Ishikawa (cell line): ENCODE measurements at regions not wholly inside any gene's neighbourhood (a gene's known extent, or its start where the extent isn't known, plus 50 kb on each side); places are given as distances from the start of the nearest gene placed in this dataset.

Experiments
- CEBPB ChIP-seq: IDR thresholded peaks from 2 replicates; pipeline ENCODE4 v1.6.1; 2012
- CREB1 ChIP-seq: IDR thresholded peaks from 2 replicates; pipeline ENCODE4 v1.6.1; 2012; ENCODE audit warnings: low read depth
- EGR1 ChIP-seq: IDR thresholded peaks from 2 replicates; pipeline ENCODE4 v1.6.1; 2012
- EP300 ChIP-seq: IDR thresholded peaks from 2 replicates; pipeline ENCODE4 v1.6.1; 2012; ENCODE audit warnings: borderline replicate concordance
- FOXM1 ChIP-seq: IDR thresholded peaks from 2 replicates; pipeline ENCODE4 v1.6.1; 2012; ENCODE audit warnings: low read depth, borderline replicate concordance
- NFIC ChIP-seq: IDR thresholded peaks from 2 replicates; pipeline ENCODE4 v1.6.1; 2012
- RAD21 ChIP-seq: IDR thresholded peaks from 2 replicates; pipeline ENCODE4 v1.6.1; 2012; ENCODE audit warnings: low read depth
- REST ChIP-seq: IDR thresholded peaks from 2 replicates; pipeline ENCODE4 v1.6.1; 2012; ENCODE audit warnings: low read depth, mild to moderate bottlenecking
- TAF1 ChIP-seq: IDR thresholded peaks from 2 replicates; pipeline ENCODE4 v1.6.1; 2012; ENCODE audit warnings: low read depth, mild to moderate bottlenecking
- TCF12 ChIP-seq: IDR thresholded peaks from 2 replicates; pipeline ENCODE4 v1.6.1; 2012; ENCODE audit warnings: low read depth
- TEAD4 ChIP-seq: IDR thresholded peaks from 2 replicates; pipeline ENCODE4 v1.6.1; 2012
- YY1 ChIP-seq: IDR thresholded peaks from 2 replicates; pipeline ENCODE4 v1.6.1; 2012; ENCODE audit warnings: low read depth
- ZBTB7A ChIP-seq: IDR thresholded peaks from 2 replicates; pipeline ENCODE4 v1.6.1; 2012; ENCODE audit warnings: low read depth
- TF ChIP-seq, protein P1 (sequence below): IDR thresholded peaks from 2 replicates; pipeline ENCODE4 v1.6.1; 2012
- TF ChIP-seq, protein P2 (sequence below): IDR thresholded peaks from 2 replicates; pipeline ENCODE4 v1.6.1; 2012

DNA sequence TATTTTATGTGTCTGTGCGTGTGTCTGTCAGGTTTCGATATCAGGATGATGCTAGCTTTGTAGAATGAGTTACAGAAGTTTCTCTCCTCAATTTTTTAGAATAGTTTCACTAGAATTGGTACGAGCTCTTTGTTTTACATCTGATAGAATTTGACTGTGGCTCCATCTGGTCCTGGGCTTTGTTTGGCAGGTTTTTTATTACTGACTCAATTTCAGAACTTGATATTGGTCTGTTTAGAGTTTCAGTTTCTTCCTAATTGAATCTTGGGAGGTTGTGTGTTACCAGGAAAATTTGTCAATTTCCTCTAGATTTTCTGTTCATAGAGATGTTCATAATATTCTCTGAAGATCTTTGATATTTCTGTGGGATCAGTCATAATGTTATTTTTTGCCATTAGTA, 289.4 kb upstream of the COL3A1 start:
- TF ChIP-seq, protein P1, sequence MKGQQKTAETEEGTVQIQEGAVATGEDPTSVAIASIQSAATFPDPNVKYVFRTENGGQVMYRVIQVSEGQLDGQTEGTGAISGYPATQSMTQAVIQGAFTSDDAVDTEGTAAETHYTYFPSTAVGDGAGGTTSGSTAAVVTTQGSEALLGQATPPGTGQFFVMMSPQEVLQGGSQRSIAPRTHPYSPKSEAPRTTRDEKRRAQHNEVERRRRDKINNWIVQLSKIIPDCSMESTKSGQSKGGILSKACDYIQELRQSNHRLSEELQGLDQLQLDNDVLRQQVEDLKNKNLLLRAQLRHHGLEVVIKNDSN: no peak
- no peak for TF ChIP-seq TAF1
- no peak for TF ChIP-seq YY1
- TF ChIP-seq FOXM1: no peak
- TF ChIP-seq TEAD4: no peak
- no peak for TF ChIP-seq CEBPB
- TF ChIP-seq REST: no peak
- TF ChIP-seq TCF12: no peak
- no peak for TF ChIP-seq ZBTB7A
- TF ChIP-seq RAD21: no peak
- no peak for TF ChIP-seq EP300
- TF ChIP-seq NFIC: no peak
- no peak for TF ChIP-seq EGR1

DNA sequence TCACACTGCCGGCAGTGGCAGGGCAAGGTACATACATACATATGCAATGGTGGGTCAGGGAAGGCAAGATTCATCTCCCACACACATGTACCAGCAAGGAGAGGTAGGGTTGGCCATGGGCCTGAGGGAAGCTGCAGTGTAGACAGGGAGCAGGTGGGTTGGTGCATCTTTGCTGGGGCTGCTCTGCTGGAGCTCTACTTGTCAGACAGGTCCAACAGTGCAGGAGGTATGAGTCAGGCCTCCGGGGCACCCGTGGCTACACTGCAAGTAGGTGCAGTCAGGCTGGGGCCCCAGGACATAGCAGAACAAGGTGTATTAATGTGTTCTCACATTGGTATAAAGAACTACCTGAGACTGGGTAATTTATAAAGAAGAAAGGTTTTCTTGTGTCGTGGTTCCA, 281.1 kb upstream of the COL3A1 start:
- TF ChIP-seq, protein P2, sequence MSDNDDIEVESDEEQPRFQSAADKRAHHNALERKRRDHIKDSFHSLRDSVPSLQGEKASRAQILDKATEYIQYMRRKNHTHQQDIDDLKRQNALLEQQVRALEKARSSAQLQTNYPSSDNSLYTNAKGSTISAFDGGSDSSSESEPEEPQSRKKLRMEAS: peak; percentile 44; the same call in 1 of the 2 replicates
- no peak for TF ChIP-seq EGR1

DNA sequence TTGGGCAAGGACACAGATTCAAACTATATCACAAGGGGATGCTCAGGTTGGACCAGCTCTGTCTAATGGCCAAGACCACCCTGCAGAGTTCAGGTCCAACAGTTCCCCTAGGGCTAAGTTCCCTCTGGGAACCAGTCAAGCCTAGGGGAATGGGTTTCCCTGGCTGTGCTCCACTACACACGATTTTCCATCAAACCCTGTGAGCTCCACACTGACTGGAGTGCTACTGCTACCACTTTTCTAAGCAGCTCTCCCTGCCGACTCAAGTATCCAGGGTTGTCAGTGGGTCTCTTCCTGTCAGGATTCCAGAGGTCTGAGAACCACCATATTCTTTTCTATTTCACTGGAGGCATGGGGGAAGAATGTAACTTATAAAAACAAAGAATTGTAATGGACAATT, 280.4 kb upstream of the COL3A1 start:
- TF ChIP-seq ZBTB7A (no peak), NFIC (no peak), CREB1 (no peak), REST (no peak), CEBPB (no peak), TEAD4 (no peak), EGR1 (no peak), TAF1 (no peak), YY1 (no peak), RAD21 (no peak), EP300 (no peak), FOXM1 (no peak), TCF12 (no peak)
- TF ChIP-seq, protein P2: no peak
- TF ChIP-seq, protein P1: no peak

DNA sequence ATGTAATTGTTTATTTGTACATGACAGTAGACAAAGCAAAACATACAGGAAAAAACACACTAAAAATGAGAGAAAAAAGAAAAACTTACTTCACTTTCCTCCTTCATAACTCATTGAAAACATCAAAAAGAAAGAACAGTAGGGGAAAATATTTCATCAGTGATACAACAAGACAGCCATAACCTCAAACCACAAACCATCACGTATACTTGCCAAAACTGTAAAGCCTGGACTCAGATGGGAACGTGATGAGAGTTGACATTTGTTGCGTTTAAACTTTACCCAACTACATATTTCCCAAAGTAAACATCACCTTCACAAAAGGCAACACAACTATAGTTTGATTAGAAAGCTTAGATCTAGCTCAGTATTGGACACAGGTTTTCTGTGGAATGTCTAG, 278.2 kb upstream of the COL3A1 start:
- TF ChIP-seq ZBTB7A (no peak), TEAD4 (no peak), CREB1 (no peak)
- TF ChIP-seq, protein P2: no peak

- TF ChIP-seq, protein P1: no peak
- TF ChIP-seq TEAD4 (no peak), RAD21 (no peak), NFIC (no peak), FOXM1 (no peak), CREB1 (no peak), TAF1 (no peak), ZBTB7A (no peak), YY1 (no peak), EP300 (no peak), TCF12 (no peak), REST (no peak)
- TF ChIP-seq, protein P2: no peak
These were observed 272.3 kb upstream of the COL3A1 start for GRCh38 chr2:188701836-188702235.
